Keratinocyte (primary cell): ENCODE measurements at regions not wholly inside any gene's neighbourhood (a gene's known extent, or its start where the extent isn't known, plus 50 kb on each side); places are given as distances from the start of the nearest gene placed in this dataset.

ENCODE experiments used
- DNase-seq: peaks from one replicate; pipeline ENCODE4 v3.0.0-alpha.2; 2011; ENCODE audit warnings: low read depth, missing footprints, low spot score
- FAIRE-seq: peaks from 2 replicates; lab custom pipeline; 2011; peaks lifted over from hg19 to GRCh38; lab: Jason Lieb, UNC
- H2AFZ ChIP-seq: 2 replicates; pipeline ENCODE4 v1.6.0; 2012; ENCODE audit warnings: low read length, control low read depth, inconsistent platforms; ENCODE audit not compliant: control insufficient read depth
- H3K27ac ChIP-seq: 2 replicates; pipeline ENCODE4 v1.5.1; 2011; ENCODE audit warnings: low read length; ENCODE audit not compliant: control insufficient read depth, insufficient read depth
- H3K27me3 ChIP-seq: 3 replicates; pipeline ENCODE4 v1.6.0; 2011; ENCODE audit warnings: low read length; ENCODE audit not compliant: control insufficient read depth, insufficient read depth; ENCODE audit errors: extremely low read depth
- H3K36me3 ChIP-seq, 2 experiments: 2 replicates in 1 of 2; 3 replicates in 1 of 2; pipeline ENCODE4 v1.5.1; 2011; ENCODE audit warnings: low read length in 2 of 2, mild to moderate bottlenecking in 1 of 2; ENCODE audit not compliant: control insufficient read depth in 2 of 2, insufficient read depth in 2 of 2; ENCODE audit errors: extremely low read depth in 1 of 2
- H3K4me1 ChIP-seq: 3 replicates; pipeline ENCODE4 v1.5.1; 2011; ENCODE audit warnings: low read length; ENCODE audit not compliant: control insufficient read depth, insufficient read depth; ENCODE audit errors: extremely low read depth
- H3K4me2 ChIP-seq: 3 replicates; pipeline ENCODE4 v1.6.0; 2011; ENCODE audit warnings: low read depth, low read length; ENCODE audit not compliant: control insufficient read depth, insufficient read depth; ENCODE audit errors: extremely low read depth
- H3K4me3 ChIP-seq, 3 experiments: fragments of 200-600 bp in 1 of 3; sonication (generic) in 1 of 3; 2 replicates in 2 of 3; 3 replicates in 1 of 3; pipeline ENCODE4 v1.5.1; 2011 to 2016; ENCODE audit warnings: low read length in 3 of 3, mild to moderate bottlenecking in 3 of 3, control low read depth in 2 of 3, inconsistent platforms in 1 of 3, low read depth in 1 of 3, mixed read lengths in 1 of 3, mixed run types in 1 of 3, moderate library complexity in 1 of 3; ENCODE audit not compliant: control insufficient read depth in 2 of 3, insufficient read depth in 2 of 3; ENCODE audit errors: extremely low read depth in 1 of 3
- H3K79me2 ChIP-seq: 2 replicates; pipeline ENCODE4 v1.6.0; 2012; ENCODE audit warnings: low read length; ENCODE audit not compliant: control insufficient read depth, insufficient read depth
- H3K9ac ChIP-seq: 3 replicates; pipeline ENCODE4 v1.6.0; 2011; ENCODE audit warnings: low read length; ENCODE audit not compliant: control insufficient read depth, insufficient read depth; ENCODE audit errors: extremely low read depth
- H3K9me1 ChIP-seq: 3 replicates; pipeline ENCODE4 v1.6.0; 2011; ENCODE audit warnings: low read length; ENCODE audit not compliant: control insufficient read depth, insufficient read depth; ENCODE audit errors: extremely low read depth
- H3K9me3 ChIP-seq: 2 replicates; pipeline ENCODE4 v1.5.1; 2012; ENCODE audit warnings: low read depth, low read length; ENCODE audit not compliant: control insufficient read depth
- H4K20me1 ChIP-seq: 3 replicates; pipeline ENCODE4 v1.6.0; 2011; ENCODE audit warnings: low read length; ENCODE audit not compliant: control insufficient read depth, insufficient read depth; ENCODE audit errors: extremely low read depth
- EZH2 ChIP-seq: IDR thresholded peaks from one replicate; pipeline ENCODE4 v1.6.1; 2012; ENCODE audit warnings: inconsistent platforms, mild to moderate bottlenecking, low read length, moderate library complexity
- dilution Hi-C: fragments of 300-500 bp; cut with MboI; formaldehyde crosslinking; loops from one replicate; pipeline ENCODE4 v1.7.0; 2020; ENCODE audit warnings: low sequenced_read_pairs; ENCODE audit not compliant: extremely low pct_ligation_motif_present
- TF ChIP-seq, protein P1 (sequence below), 3 experiments: IDR thresholded peaks in 1 of 3; conservative IDR thresholded peaks in 1 of 3; optimal IDR thresholded peaks in 1 of 3; 2 replicates in 2 of 3; 3 replicates in 1 of 3; pipeline versions ENCODE3 to v1.5.1; 2011; ENCODE audit warnings: low read length in 3 of 3, mild to moderate bottlenecking in 3 of 3, moderate library complexity in 2 of 3, control low read depth in 1 of 3, inconsistent platforms in 1 of 3; ENCODE audit not compliant: insufficient read depth in 2 of 3; ENCODE audit errors: extremely low read depth in 1 of 3

DNA sequence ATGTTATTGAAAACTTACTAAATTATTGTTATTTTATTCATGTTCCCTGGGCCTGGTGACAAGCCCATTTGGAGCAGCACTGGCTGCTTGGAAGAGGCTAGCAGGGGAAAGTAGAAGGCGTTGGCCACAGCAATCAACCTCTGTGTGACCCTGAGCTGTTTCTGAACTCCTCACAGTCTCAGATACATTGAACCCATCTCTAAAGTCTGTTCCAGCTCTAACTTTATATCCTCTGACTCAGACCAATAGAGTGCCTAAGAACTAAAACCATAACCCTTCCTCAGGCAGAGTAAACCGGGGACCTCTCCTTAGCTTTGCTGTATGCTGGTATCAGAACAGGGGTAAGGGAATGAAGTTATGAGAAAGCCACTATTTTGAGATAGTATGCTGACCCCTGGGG is 96.4 kb upstream of the NOL4 start:
- H3K79me2 ChIP-seq: no peaks in the 10 kb centered on the region
- dilution Hi-C loops: no loop called here

DNA sequence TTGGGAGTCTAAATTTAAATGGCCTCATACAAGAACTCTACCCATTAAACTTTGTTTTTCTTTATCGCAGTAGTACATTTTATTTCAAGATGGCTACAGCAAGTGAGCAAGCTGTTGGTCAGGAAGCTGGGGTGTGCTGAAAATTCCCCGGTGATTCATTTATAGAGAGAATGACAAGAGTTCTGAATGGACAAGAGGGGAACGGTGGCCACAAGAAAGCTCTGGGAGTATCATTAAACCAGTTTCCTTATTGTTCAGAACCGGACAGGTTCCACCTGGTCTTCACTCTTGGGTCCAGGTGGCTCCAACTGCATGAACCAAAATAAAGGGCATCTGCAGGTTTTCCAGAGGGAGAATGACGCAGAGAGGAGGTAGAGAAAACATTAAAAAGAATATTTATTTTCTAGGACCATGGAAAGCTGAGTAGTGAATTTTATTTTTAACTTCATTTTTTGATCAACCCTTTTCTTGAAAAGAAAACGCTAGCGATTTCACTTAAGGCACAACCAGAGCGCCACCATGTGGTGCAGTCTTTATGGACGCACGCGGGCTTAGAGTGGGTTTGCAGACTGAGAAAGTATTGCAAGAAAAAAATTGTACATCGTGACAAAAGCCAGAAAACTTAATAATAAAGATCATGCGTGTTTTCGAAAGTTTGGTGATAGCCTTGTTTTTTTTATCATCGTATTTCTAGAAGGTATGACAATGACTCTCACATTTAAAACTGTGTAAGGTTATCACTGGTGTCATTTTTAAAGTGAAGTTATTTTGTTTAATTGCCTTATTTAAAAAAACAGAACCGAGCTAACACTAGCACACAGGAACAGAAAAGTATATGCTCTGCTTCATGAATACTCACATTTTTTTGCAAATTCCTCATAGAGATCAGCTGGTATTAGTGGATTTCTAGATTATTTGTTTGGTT is 97.9 kb upstream of the NOL4 start:
- no peaks in the 10 kb centered on the region for H3K4me1 ChIP-seq
- DNase-seq (no peak), FAIRE-seq (no peak)
- H3K79me2 ChIP-seq: no peaks in the 10 kb centered on the region
- no peak overlapping the region for H3K4me3 ChIP-seq
- dilution Hi-C loops: no loop called here
- no peak overlapping the region for H3K27ac ChIP-seq
- H3K9ac ChIP-seq: no peak overlapping the region
- H3K9me3 ChIP-seq: no peaks in the 10 kb centered on the region
- no peaks in the 10 kb centered on the region for H3K9me1 ChIP-seq
- H4K20me1 ChIP-seq: no peaks in the 10 kb centered on the region
- H3K4me2 ChIP-seq: no peak overlapping the region
- H2AFZ ChIP-seq: no peak overlapping the region
- no peak for TF ChIP-seq EZH2
- TF ChIP-seq, protein P1, sequence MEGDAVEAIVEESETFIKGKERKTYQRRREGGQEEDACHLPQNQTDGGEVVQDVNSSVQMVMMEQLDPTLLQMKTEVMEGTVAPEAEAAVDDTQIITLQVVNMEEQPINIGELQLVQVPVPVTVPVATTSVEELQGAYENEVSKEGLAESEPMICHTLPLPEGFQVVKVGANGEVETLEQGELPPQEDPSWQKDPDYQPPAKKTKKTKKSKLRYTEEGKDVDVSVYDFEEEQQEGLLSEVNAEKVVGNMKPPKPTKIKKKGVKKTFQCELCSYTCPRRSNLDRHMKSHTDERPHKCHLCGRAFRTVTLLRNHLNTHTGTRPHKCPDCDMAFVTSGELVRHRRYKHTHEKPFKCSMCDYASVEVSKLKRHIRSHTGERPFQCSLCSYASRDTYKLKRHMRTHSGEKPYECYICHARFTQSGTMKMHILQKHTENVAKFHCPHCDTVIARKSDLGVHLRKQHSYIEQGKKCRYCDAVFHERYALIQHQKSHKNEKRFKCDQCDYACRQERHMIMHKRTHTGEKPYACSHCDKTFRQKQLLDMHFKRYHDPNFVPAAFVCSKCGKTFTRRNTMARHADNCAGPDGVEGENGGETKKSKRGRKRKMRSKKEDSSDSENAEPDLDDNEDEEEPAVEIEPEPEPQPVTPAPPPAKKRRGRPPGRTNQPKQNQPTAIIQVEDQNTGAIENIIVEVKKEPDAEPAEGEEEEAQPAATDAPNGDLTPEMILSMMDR (optimal IDR thresholded peaks at IDR 0.05 in 1 of 3, IDR thresholded peaks at IDR 0.05 in 1 of 3, conservative IDR thresholded peaks at IDR 0.05 in 1 of 3; ENCODE audit: extremely low read depth in 1 of 3, insufficient read depth in 2 of 3, low read length in 3 of 3): peak; percentile 51 to 62 (median 56)
- no peaks in the 10 kb centered on the region for H3K36me3 ChIP-seq
- no peaks in the 10 kb centered on the region for H3K27me3 ChIP-seq

More for the DNA sequence above, 96.4 kb upstream of the NOL4 start:
- H3K4me2 ChIP-seq: no peak overlapping the region
- no peaks in the 10 kb centered on the region for H3K27me3 ChIP-seq
- H3K4me1 ChIP-seq: no peaks in the 10 kb centered on the region
- H2AFZ ChIP-seq: no peak overlapping the region
- no peaks in the 10 kb centered on the region for H4K20me1 ChIP-seq
- DNase-seq (no peak), FAIRE-seq (no peak)
- H3K9ac ChIP-seq: no peak overlapping the region
- no peaks in the 10 kb centered on the region for H3K9me3 ChIP-seq
- H3K4me3 ChIP-seq: no peak overlapping the region
- H3K9me1 ChIP-seq: no peaks in the 10 kb centered on the region
- H3K36me3 ChIP-seq: no peaks in the 10 kb centered on the region
- no peak overlapping the region for H3K27ac ChIP-seq
- TF ChIP-seq, protein P1 (optimal IDR thresholded peaks at IDR 0.05 in 1 of 3, IDR thresholded peaks at IDR 0.05 in 1 of 3, conservative IDR thresholded peaks at IDR 0.05 in 1 of 3; ENCODE audit: extremely low read depth in 1 of 3, insufficient read depth in 2 of 3, low read length in 3 of 3): no peak
- no peak for TF ChIP-seq EZH2
